C4-2B (cell line): ENCODE measurements at regions not wholly inside any gene's neighbourhood (a gene's known extent, or its start where the extent isn't known, plus 50 kb on each side); places are given as distances from the start of the nearest gene placed in this dataset.

Experiments
- ZFX ChIP-seq: fragments of 450-650 bp; IDR thresholded peaks from 2 replicates; pipeline ENCODE4 v1.6.1; 2017
- TF ChIP-seq, protein P1 (sequence below): fragments of 450-650 bp; conservative IDR thresholded peaks from 2 replicates; pipeline ENCODE4 v1.5.1; 2017; ENCODE audit warnings: mild to moderate bottlenecking

- TF ChIP-seq, protein P1, sequence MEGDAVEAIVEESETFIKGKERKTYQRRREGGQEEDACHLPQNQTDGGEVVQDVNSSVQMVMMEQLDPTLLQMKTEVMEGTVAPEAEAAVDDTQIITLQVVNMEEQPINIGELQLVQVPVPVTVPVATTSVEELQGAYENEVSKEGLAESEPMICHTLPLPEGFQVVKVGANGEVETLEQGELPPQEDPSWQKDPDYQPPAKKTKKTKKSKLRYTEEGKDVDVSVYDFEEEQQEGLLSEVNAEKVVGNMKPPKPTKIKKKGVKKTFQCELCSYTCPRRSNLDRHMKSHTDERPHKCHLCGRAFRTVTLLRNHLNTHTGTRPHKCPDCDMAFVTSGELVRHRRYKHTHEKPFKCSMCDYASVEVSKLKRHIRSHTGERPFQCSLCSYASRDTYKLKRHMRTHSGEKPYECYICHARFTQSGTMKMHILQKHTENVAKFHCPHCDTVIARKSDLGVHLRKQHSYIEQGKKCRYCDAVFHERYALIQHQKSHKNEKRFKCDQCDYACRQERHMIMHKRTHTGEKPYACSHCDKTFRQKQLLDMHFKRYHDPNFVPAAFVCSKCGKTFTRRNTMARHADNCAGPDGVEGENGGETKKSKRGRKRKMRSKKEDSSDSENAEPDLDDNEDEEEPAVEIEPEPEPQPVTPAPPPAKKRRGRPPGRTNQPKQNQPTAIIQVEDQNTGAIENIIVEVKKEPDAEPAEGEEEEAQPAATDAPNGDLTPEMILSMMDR: no peak
- TF ChIP-seq ZFX: no peak
Observed at GRCh38 chr7:22618528-22618927, 108.5 kb upstream of the IL6 start.
